ENCODE measurements at regions not wholly inside any gene's neighbourhood (a gene's known extent, or its start where the extent isn't known, plus 50 kb on each side); places are given as distances from the start of the nearest gene placed in this dataset.

- no peak for DNase-seq (ENCODE audit: low read depth in 2 of 2, low spot score in 1 of 2)
Observed at GRCh38 chr5:175116466-175117048, 327.4 kb downstream of the DRD1 start.

- DNase-seq (ENCODE audit: low read depth in 2 of 2, low spot score in 1 of 2), result no peak
Observed at GRCh38 chr5:175115831-175116230, 328.2 kb downstream of the DRD1 start.

GRCh38 chr5:175113947-175114346 is 330.0 kb downstream of the DRD1 start:
- no peak for DNase-seq (ENCODE audit: low read depth in 2 of 2, low spot score in 1 of 2)

- no peak for DNase-seq (ENCODE audit: low read depth in 2 of 2, low spot score in 1 of 2)
Observed at GRCh38 chr5:175109058-175109755, 334.8 kb downstream of the DRD1 start.

GRCh38 chr5:175107865-175108264 is 336.1 kb downstream of the DRD1 start:
- DNase-seq (ENCODE audit: low read depth in 2 of 2, low spot score in 1 of 2), result no peak

- DNase-seq (ENCODE audit: low read depth in 2 of 2, low spot score in 1 of 2), result no peak
Observed at GRCh38 chr5:175107028-175107588, 336.9 kb downstream of the DRD1 start.

- DNase-seq (ENCODE audit: low read depth in 2 of 2, low spot score in 1 of 2), result no peak
Observed at GRCh38 chr5:175104677-175105076, 339.3 kb downstream of the DRD1 start.

GRCh38 chr5:175103746-175104145 is 340.2 kb downstream of the DRD1 start:
- no peak for DNase-seq (ENCODE audit: low read depth in 2 of 2, low spot score in 1 of 2)

- no peak for DNase-seq (ENCODE audit: low read depth in 2 of 2, low spot score in 1 of 2)
Observed at GRCh38 chr5:175102717-175103116, 341.3 kb downstream of the DRD1 start.

GRCh38 chr5:175098301-175098700 is 345.7 kb downstream of the DRD1 start:
- no peak for DNase-seq (ENCODE audit: low read depth in 2 of 2, low spot score in 1 of 2)

- DNase-seq (ENCODE audit: low read depth in 2 of 2, low spot score in 1 of 2), result no peak
Observed at GRCh38 chr5:175096469-175097165, 347.4 kb downstream of the DRD1 start.

- DNase-seq (ENCODE audit: low read depth in 2 of 2, low spot score in 1 of 2), result no peak
Observed at GRCh38 chr5:175094461-175094860, 349.5 kb downstream of the DRD1 start.

GRCh38 chr5:175092691-175093090 is 351.3 kb downstream of the DRD1 start:
- no peak for DNase-seq (ENCODE audit: low read depth in 2 of 2, low spot score in 1 of 2)

GRCh38 chr5:175088963-175089362 is 355.0 kb downstream of the DRD1 start:
- DNase-seq (ENCODE audit: low read depth in 2 of 2, low spot score in 1 of 2), result no peak

- no peak for DNase-seq (ENCODE audit: low read depth in 2 of 2, low spot score in 1 of 2)
Observed at GRCh38 chr5:175082866-175083590, 358.6 kb downstream of the MSX2 start.

- DNase-seq (ENCODE audit: low read depth in 2 of 2, low spot score in 1 of 2), result no peak
Observed at GRCh38 chr5:175082346-175082745, 358.0 kb downstream of the MSX2 start.

- DNase-seq (ENCODE audit: low read depth in 2 of 2, low spot score in 1 of 2), result no peak
Observed at GRCh38 chr5:175079707-175080106, 355.3 kb downstream of the MSX2 start.

- no peak for DNase-seq (ENCODE audit: low read depth in 2 of 2, low spot score in 1 of 2)
Observed at GRCh38 chr5:175070283-175070682, 345.9 kb downstream of the MSX2 start.

- DNase-seq (ENCODE audit: low read depth in 2 of 2, low spot score in 1 of 2), result no peak
Observed at GRCh38 chr5:175060257-175060656, 335.9 kb downstream of the MSX2 start.

- no peak for DNase-seq (ENCODE audit: low read depth in 2 of 2, low spot score in 1 of 2)
Observed at GRCh38 chr5:175059687-175060211, 335.4 kb downstream of the MSX2 start.

- DNase-seq (ENCODE audit: low read depth in 2 of 2, low spot score in 1 of 2), result no peak
Observed at GRCh38 chr5:175056831-175057230, 332.4 kb downstream of the MSX2 start.
